ENCODE measurements at regions not wholly inside any gene's neighbourhood (a gene's known extent, or its start where the extent isn't known, plus 50 kb on each side); places are given as distances from the start of the nearest gene placed in this dataset.

DNA sequence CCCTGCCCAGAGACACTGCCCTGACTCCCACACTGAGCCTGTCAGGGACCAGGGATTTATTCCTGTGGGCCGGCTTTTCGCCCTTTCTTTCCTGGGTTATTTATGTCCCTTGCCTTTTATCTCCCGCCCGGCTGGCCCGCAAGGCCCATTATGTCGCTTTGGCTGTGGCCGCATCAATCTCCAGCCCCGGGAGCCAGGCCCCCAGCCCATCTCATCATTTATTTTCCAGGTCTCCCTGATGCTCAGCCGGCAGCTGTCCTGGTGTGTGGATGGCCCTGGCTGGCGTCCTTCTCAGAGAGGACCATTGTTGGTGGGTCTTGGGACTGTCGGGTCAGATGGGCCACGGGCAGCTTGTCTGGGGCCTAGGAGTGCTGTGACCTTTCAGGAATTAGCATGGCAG, 82.3 kb downstream of the FAM241B start:
- no peak overlapping the region for H3K4me3 ChIP-seq
- DNase-seq: no peak
- H3K36me3 ChIP-seq: no peaks in the 10 kb centered on the region
- peaks cover 0 to 73% (median 0%) of the 10 kb centered on the region in 7 donors for H3K27me3 ChIP-seq (replicated peaks in 1 of 7)
- H3K9me3 ChIP-seq: peaks cover 0 to 9% (median 2%) of the 10 kb centered on the region in 8 donors
- intact Hi-C loops (cut with DNase I; ENCODE audit: low total_unique reads): no loop called here
- TF ChIP-seq POLR2A (IDR thresholded peaks at IDR 0.05) (no peak), CTCF (IDR thresholded peaks at IDR 0.05 in 8 of 11, conservative IDR thresholded peaks at IDR 0.05 in 3 of 11) (no peak), POLR2AphosphoS5 (IDR thresholded peaks at IDR 0.05) (no peak)
- H3K27ac ChIP-seq: no peak overlapping the region
- WGBS, 5 donors: 69 to 87% (median 85%) methylated on average over 12 of the region's 12 CpGs
- H3K4me1 ChIP-seq: no peaks in the 10 kb centered on the region

DNA sequence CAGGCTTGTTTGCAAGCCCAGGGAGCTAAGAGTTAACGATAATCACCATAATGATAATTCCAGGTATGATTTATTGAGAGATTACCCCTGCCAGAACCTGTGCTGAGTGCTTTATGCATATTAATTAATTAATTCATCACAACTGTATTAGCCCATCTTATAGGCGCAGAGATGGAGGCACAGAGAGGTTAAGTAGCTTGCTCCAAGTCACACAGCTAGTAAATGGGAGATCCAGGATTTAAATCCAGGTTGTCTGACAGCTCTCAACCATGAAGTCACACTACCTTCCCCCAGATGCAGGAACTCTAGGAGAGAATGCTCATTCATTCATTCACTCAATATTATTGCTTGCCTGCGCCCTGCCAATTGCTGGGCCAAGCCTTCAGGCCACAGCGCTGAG, 84.5 kb downstream of the FAM241B start:
- Histone ChIP-seq H3K27ac (no peak overlapping the region), H3K4me3 (no peak overlapping the region), H3K4me1 (no peaks in the 10 kb centered on the region), H3K9me3 (no peaks in the 10 kb centered on the region), H3K27me3 (replicated peaks in 1 of 7) (peaks cover 0 to 52% (median 0%) of the 10 kb centered on the region in 7 donors), H3K36me3 (no peaks in the 10 kb centered on the region)
- WGBS, 5 donors: 81 to 98% (median 95%) methylated on average over 4 of the region's 4 CpGs
- no peak for DNase-seq
- TF ChIP-seq CTCF (IDR thresholded peaks at IDR 0.05 in 8 of 11, conservative IDR thresholded peaks at IDR 0.05 in 3 of 11) (no peak), POLR2A (IDR thresholded peaks at IDR 0.05) (no peak), POLR2AphosphoS5 (IDR thresholded peaks at IDR 0.05) (no peak)
- intact Hi-C loops (cut with DNase I; ENCODE audit: low total_unique reads): no loop called here

DNA sequence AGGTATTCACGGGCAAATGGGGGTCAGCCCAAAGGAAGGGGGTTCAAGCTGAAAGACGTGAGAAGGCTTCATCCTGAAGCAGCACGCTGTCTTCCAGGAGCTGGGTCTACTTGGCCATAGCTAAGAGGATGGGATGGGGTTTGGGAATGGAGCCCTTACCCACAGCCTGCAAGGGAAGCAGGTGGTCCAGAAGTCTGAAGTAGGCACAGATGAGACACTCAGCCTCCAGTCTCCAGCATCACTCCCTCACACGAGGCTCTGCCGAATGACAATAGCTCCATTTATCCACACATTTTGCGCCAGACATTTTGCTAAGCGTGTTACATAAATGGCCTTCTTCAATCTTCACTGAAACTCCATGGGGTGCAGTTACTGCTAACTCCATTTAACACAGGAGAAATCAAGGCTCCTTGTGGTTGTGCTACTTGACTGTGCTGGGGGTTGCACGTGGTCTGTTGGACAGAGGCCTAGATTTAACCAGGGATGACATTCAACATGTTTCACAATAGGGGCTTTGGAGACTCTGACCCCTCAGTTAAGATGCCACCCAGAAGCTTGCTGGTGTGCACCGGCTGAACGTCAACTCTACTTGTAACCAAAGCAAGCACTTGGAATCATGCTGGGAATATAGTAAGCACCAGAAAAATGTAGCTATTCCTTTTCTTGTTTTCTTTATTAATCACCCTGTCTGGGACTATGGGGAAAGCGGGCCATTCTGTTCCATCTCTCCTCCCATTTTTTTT, 85.3 kb downstream of the FAM241B start:
- intact Hi-C loops (cut with DNase I; ENCODE audit: low total_unique reads): no loop called here
- no peak overlapping the region for H3K27ac ChIP-seq
- 70 to 83% (median 79%) methylated on average over 11 of the region's 11 CpGs for WGBS, 5 donors

More for the DNA sequence above, 85.3 kb downstream of the FAM241B start:
- H3K4me1 ChIP-seq: no peaks in the 10 kb centered on the region
- TF ChIP-seq POLR2A (IDR thresholded peaks at IDR 0.05) (no peak), POLR2AphosphoS5 (IDR thresholded peaks at IDR 0.05) (no peak), CTCF (IDR thresholded peaks at IDR 0.05 in 8 of 11, conservative IDR thresholded peaks at IDR 0.05 in 3 of 11) (no peak)
- H3K4me3 ChIP-seq: no peak overlapping the region
- H3K27me3 ChIP-seq (replicated peaks in 1 of 7): peaks cover 0 to 46% (median 0%) of the 10 kb centered on the region in 7 donors
- no peaks in the 10 kb centered on the region for H3K9me3 ChIP-seq
- no peak for DNase-seq
- no peaks in the 10 kb centered on the region for H3K36me3 ChIP-seq
